ENCODE measurements at regions not wholly inside any gene's neighbourhood (a gene's known extent, or its start where the extent isn't known, plus 50 kb on each side); places are given as distances from the start of the nearest gene placed in this dataset.

GRCh38 chr6:99813565-99813964 is 180.5 kb downstream of the MCHR2 start:
- Histone ChIP-seq H4K5ac (ENCODE audit: insufficient read length, low read depth, low read length) (no peak overlapping the region), H3K9me3 (ENCODE audit: insufficient read depth in 2 of 2, low read depth in 1 of 2, low read length in 1 of 2) (no peaks in the 10 kb centered on the region), H4K20me1 (replicated peaks in 1 of 2; ENCODE audit: control insufficient read depth in 1 of 2, insufficient read depth in 2 of 2, low read length in 2 of 2) (no peaks in the 10 kb centered on the region), H3K4me2 (ENCODE audit: insufficient read depth in 1 of 2, low read depth in 2 of 2, low read length in 2 of 2) (no peak overlapping the region), H3K18ac (ENCODE audit: extremely low read depth, low read length) (no peak overlapping the region), H3K79me1 (ENCODE audit: low read depth, low read length) (no peaks in the 10 kb centered on the region), H4K91ac (replicated peaks; ENCODE audit: insufficient read length, low read length) (no peak overlapping the region), H2BK5ac (ENCODE audit: low read depth, low read length) (no peak overlapping the region), H3K79me2 (ENCODE audit: control insufficient read depth in 1 of 2, insufficient read depth in 2 of 2, low read length in 2 of 2) (no peaks in the 10 kb centered on the region), H2BK15ac (ENCODE audit: low read length) (no peak overlapping the region), H3K4me1 (replicated peaks in 1 of 4; ENCODE audit: control insufficient read depth in 3 of 4, insufficient read depth in 4 of 4, low read length in 3 of 4) (peaks cover 0 to 4% (median under 1%) of the 10 kb centered on the region in 4 experiments; a peak in 1 of 7 replicates), H3K36me3 (ENCODE audit: control insufficient read depth in 2 of 4, insufficient read depth in 4 of 4, low read length in 3 of 4) (no peaks in the 10 kb centered on the region), H3K23ac (ENCODE audit: insufficient read length) (no peak overlapping the region), H2AFZ (ENCODE audit: low read length) (no peak overlapping the region), H3K4ac (replicated peaks; ENCODE audit: insufficient read length, low read depth, low read length) (no peak overlapping the region), H3K23me2 (ENCODE audit: low read depth, low read length) (no peaks in the 10 kb centered on the region; the same call in 1 of the 2 replicates), H3K56ac (replicated peaks; ENCODE audit: insufficient read length, low read depth, low read length) (no peak overlapping the region), H3K4me3 (ENCODE audit: extremely low read depth in 1 of 4, insufficient read depth in 2 of 4, low read depth in 3 of 4, low read length in 4 of 4) (no peak overlapping the region), H2AK5ac (ENCODE audit: low read depth, low read length) (no peak overlapping the region), H2BK20ac (ENCODE audit: low read length) (no peak overlapping the region), H2BK120ac (replicated peaks; ENCODE audit: low read depth, low read length) (no peak overlapping the region), H3K27me3 (replicated peaks in 1 of 4; ENCODE audit: control insufficient read depth in 3 of 4, extremely low read depth in 1 of 4, insufficient read depth in 3 of 4, low read length in 3 of 4) (no peaks in the 10 kb centered on the region), H4K8ac (ENCODE audit: extremely low read depth, insufficient read depth, low read length) (no peak overlapping the region), H2BK12ac (ENCODE audit: low read depth, low read length) (no peak overlapping the region), H3K14ac (ENCODE audit: insufficient read length) (no peak overlapping the region), H3K9ac (replicated peaks in 1 of 4; ENCODE audit: extremely low read depth in 1 of 4, low read depth in 3 of 4, low read length in 3 of 4) (no peak overlapping the region), H3K27ac (ENCODE audit: low read depth, low read length) (no peak overlapping the region)
- CTCF ChIA-PET (ENCODE audit: partially characterized antibody) = interaction anchor here (0.7 to 0.9 kb wide), 2 partner anchors 66 to 92 kb away, joined by 3 read pairs; no protein-coding TSS in a partner anchor
- no peak for FAIRE-seq
- POLR2A ChIA-PET (ENCODE audit: partially characterized antibody) = interaction anchor here (2.4 kb wide), 1 partner anchor 9 kb away, joined by 6 read pairs; no protein-coding TSS in a partner anchor
- no peak for DNase-seq (ENCODE audit: low read depth in 1 of 2, low spot score in 2 of 2)
- WGBS, 2 experiments (ENCODE audit: extremely low coverage in 1 of 2, insufficient coverage in 1 of 2, insufficient read length in 1 of 2, insufficient replicate concordance in 2 of 2, low coverage in 1 of 2, low lambda C conversion rate in 2 of 2, missing lambda C conversion rate in 1 of 2) = 88% methylated on average over 1 of the region's 1 CpG; no CpG with 5 or more reads in 1 of the 2 experiments
- TF ChIP-seq RBBP5 (IDR thresholded peaks at IDR 0.05; ENCODE audit: borderline replicate concordance, low read depth, low read length) = no peak
- TF ChIP-seq POLR2AphosphoS5 (IDR thresholded peaks at IDR 0.05; ENCODE audit: low read depth, low read length) = no peak
- TF ChIP-seq SIX5 (IDR thresholded peaks at IDR 0.05; ENCODE audit: low read depth, low read length) = no peak
- no peak for TF ChIP-seq PHF8 (conservative IDR thresholded peaks at IDR 0.05; ENCODE audit: low read depth, low read length)
- TF ChIP-seq EZH2 (IDR thresholded peaks at IDR 0.05; ENCODE audit: low read depth, low read length, severe bottlenecking) = no peak
- no peak for TF ChIP-seq ATF3 (IDR thresholded peaks at IDR 0.05; ENCODE audit: insufficient read depth, low read depth, low read length)
- TF ChIP-seq KDM1A (IDR thresholded peaks at IDR 0.05; ENCODE audit: borderline replicate concordance, low read length) = no peak
- TF ChIP-seq NRF1 (IDR thresholded peaks at IDR 0.05; ENCODE audit: low read depth, low read length) = no peak

Measured in H1 (cell line).